ENCODE measurements at regions not wholly inside any gene's neighbourhood (a gene's known extent, or its start where the extent isn't known, plus 50 kb on each side); places are given as distances from the start of the nearest gene placed in this dataset.

DNA sequence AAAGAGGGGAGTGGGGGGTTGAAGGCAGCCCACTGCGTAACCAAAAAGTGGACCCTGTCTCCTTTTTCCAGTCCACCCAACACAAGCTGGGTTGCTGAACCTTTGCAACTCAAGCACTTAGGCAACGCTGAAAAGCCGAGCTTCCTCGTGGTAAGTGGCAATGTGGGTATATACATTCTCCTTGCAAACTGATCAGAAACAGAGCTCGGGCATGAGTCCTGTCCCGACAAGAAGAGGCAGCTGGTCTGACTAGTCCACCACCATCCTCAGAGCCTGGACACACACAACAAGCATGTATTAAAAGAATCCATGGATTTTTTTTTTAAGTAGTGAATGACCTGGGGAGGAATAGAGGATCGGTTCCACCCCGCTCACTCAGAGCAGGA lies 240.6 kb upstream of the ZNF507 start:
- DNase-seq (ENCODE audit: low read depth) = no peak
- TF ChIP-seq, protein P1, sequence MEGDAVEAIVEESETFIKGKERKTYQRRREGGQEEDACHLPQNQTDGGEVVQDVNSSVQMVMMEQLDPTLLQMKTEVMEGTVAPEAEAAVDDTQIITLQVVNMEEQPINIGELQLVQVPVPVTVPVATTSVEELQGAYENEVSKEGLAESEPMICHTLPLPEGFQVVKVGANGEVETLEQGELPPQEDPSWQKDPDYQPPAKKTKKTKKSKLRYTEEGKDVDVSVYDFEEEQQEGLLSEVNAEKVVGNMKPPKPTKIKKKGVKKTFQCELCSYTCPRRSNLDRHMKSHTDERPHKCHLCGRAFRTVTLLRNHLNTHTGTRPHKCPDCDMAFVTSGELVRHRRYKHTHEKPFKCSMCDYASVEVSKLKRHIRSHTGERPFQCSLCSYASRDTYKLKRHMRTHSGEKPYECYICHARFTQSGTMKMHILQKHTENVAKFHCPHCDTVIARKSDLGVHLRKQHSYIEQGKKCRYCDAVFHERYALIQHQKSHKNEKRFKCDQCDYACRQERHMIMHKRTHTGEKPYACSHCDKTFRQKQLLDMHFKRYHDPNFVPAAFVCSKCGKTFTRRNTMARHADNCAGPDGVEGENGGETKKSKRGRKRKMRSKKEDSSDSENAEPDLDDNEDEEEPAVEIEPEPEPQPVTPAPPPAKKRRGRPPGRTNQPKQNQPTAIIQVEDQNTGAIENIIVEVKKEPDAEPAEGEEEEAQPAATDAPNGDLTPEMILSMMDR (IDR thresholded peaks at IDR 0.05; ENCODE audit: low read depth, low read length, missing control alignments) = no peak
- H3K4me3 ChIP-seq (ENCODE audit: low read depth, low read length) = no peak overlapping the region

DNA sequence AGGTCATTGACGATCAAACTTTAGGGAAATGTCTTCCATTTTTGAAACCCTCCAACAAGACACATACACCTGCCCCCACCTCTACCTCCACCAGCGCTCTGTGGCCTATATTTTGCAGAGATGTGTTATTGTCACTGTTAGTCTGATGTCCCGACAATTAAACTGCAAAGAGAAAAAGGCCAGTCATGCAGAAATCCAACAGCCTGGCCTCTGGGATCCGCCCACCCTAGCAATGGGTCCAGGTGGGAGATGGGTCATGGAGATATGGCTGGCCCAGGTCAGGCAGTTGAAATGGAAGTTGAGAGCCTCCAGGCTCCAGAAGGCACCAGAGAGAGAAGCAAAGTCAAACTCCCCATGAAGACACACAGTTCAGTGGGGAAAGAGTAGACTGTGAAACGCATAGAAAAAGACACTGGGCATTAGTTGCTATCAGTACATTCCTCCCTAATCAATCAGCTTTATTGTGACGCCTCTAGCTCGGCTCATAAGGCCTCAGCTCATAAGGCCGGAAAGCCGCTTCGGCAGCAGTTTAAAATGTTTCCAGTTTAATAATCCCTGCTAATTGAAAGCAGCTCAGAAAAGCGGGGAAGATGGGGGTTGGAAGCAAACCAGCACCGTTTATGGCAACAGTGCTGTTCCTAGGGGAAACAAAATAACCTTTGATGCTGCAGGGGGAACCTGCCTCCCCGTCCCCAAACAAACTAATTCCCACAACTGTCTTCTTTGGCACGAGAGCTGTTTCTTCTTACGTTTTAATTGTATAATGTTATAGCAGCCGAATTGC lies 239.7 kb upstream of the ZNF507 start:
- TF ChIP-seq, protein P1 (IDR thresholded peaks at IDR 0.05; ENCODE audit: low read depth, low read length, missing control alignments) = no peak
- DNase-seq (ENCODE audit: low read depth) = no peak
- H3K4me3 ChIP-seq (ENCODE audit: low read depth, low read length) = no peak overlapping the region

DNA sequence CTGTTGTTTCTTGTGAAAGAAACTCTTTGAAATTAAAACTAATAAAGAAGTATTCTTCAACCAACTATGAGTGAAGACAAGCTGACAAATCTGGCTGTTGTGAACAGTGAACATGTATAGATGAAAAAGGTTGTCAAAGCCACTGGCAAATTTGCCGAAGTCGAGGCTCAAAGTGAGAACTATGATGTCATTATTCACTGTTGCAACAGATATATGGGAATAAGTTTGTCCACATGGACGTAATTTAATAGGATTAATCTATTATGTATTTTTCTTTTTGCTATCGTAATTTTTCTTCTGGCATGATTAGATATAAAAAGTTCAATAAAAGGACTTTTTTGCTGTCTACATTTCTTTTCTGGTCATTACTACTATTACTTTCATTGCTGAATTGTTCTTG lies 223.2 kb upstream of the ZNF507 start:
- no peak for DNase-seq (ENCODE audit: low read depth)
- TF ChIP-seq, protein P1 (IDR thresholded peaks at IDR 0.05; ENCODE audit: low read depth, low read length, missing control alignments) = no peak
- no peak overlapping the region for H3K4me3 ChIP-seq (ENCODE audit: low read depth, low read length)

DNA sequence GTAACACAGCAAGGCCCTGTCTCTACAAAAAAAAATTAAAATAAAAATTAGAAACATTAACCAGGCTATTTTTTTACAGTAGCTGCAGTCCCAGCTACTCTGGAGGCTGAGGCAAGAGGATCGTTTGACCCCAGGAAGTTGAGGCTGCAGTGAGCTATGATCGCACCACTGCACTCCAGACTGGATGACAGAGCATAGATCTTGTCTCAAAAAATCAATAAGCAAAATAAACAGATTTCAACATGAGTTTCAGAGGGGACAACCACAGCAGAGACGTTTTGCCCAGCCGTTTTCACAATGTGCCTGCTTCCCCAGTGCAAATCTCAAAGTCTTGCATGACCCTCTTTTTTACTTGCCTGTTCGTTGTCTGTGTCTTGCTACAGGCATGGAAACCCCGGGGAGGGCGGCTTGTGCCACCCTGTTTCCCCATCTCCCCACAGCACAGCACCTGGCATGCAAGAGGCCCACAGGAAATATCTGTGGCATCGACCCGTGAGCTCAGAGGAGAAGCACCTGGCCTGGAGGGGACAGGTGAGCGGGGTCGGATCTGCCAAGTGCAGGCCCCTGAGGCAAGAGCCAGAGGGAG lies 222.0 kb upstream of the ZNF507 start:
- H3K4me3 ChIP-seq (ENCODE audit: low read depth, low read length) = no peak overlapping the region
- TF ChIP-seq, protein P1 (IDR thresholded peaks at IDR 0.05; ENCODE audit: low read depth, low read length, missing control alignments) = no peak
- no peak for DNase-seq (ENCODE audit: low read depth)

DNA sequence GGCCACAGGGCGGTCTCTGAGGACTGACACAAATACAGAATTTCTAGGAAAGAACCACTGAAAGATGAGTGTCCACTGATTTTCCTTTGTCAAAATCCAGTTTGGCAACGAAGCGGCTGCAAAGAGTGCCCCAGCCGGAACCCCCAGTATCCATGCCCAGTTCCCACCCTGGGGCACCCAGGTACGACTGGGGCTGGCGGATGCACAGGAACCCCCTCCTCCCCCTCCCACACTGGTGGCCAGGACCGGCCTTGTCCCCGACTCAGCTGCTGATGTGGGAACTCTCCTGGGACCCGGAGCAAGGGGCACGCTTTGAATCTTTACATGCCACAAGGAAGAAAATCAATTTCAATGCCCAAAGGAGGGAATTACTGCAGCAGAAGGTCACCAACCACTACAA lies 220.8 kb upstream of the ZNF507 start:
- H3K4me3 ChIP-seq (ENCODE audit: low read depth, low read length) = no peak overlapping the region
- TF ChIP-seq, protein P1 (IDR thresholded peaks at IDR 0.05; ENCODE audit: low read depth, low read length, missing control alignments) = no peak
- DNase-seq (ENCODE audit: low read depth) = no peak

DNA sequence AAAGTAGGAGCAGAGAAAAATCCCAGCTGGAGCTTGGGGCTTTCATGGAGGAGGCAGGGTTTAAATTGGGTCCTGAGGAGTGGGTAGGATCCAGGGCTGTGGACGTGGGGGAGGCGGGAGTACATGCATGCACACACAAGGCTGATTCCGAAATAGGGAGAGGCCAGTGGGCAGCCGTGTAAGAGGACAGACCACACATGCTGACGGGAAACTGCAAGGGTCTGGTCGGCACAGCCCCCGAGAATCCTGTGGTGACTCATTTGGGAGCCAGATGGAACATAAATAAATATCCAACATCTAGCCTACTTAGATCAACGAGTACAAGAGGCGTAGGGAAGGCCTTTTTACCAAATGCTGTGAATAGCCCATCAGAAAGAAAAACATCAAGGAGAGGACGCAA lies 216.3 kb upstream of the ZNF507 start:
- H3K4me3 ChIP-seq (ENCODE audit: low read depth, low read length) = no peak overlapping the region
- TF ChIP-seq, protein P1 (IDR thresholded peaks at IDR 0.05; ENCODE audit: low read depth, low read length, missing control alignments) = no peak
- no peak for DNase-seq (ENCODE audit: low read depth)

DNA sequence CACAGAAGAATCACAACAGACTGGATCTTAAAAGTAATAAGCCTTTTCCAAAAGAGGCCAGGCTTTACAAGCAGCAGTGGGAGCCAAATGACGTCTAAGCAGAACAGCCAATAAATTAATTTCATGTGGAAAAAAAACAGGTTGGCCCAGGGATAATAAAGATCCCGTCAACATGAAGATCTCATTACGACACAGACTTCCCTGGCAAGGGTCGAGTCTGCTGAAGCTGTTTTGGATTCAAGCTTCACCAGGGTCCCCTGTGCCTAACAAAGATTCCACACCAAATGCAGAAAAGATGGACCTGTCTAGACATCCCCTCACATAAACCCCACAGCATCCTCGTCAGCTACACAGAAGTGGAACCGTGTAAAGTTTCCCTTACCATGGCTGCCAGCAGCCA lies 215.1 kb upstream of the ZNF507 start:
- TF ChIP-seq, protein P1 (IDR thresholded peaks at IDR 0.05; ENCODE audit: low read depth, low read length, missing control alignments) = no peak
- H3K4me3 ChIP-seq (ENCODE audit: low read depth, low read length) = no peak overlapping the region
- DNase-seq (ENCODE audit: low read depth) = no peak

Data from GM12864 (cell line).